ENCODE measurements at regions not wholly inside any gene's neighbourhood (a gene's known extent, or its start where the extent isn't known, plus 50 kb on each side); places are given as distances from the start of the nearest gene placed in this dataset.

DNA sequence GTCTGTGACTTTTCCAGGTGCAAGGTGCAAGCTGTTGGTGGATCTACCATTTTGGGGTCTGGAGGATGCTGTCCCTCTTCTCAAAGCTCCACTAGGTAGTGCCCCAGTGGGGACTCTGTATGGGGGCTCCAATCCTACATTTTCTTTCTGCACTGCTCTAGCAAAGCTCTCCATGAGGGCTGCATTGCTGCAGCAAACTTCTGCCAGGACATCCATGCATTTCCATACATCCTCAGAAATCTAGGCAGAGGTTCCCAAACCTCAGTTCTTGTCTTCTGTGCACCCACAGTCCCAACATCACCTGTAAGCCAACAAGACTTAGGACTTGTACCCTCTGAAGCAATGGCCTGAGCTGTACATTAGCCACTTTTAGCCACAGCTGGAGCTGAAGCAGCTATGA lies 694.5 kb upstream of the BCHE start (continued):
- no peak for TF ChIP-seq SRSF9 (IDR thresholded peaks at IDR 0.05; ENCODE audit: borderline replicate concordance, low read depth, low read length)
- no peak for TF ChIP-seq CBX1 (IDR thresholded peaks at IDR 0.05; ENCODE audit: low read depth)
- no peak for TF ChIP-seq KDM5B (IDR thresholded peaks at IDR 0.05; ENCODE audit: insufficient replicate concordance, low read depth, low read length)
- TF ChIP-seq MCM2 (IDR thresholded peaks at IDR 0.05; ENCODE audit: low read depth): no peak

DNA sequence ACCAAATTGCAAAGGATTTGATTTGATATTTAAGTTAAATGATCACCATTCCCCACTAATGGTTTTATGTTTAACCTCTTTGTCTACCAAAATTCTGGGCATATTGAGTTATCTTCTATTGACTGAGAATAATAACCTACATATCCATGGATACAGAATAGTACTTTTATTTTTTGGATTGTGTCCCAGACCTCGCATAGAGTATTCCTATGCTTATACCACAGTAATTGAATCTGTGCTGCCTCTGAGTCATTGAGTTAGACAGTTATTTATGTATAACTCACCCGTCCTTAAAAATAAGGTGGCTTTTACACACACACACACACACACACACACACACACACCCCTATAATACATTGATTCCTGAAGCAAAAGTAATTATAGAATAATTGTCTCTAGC lies 690.1 kb upstream of the BCHE start:
- H2AFZ ChIP-seq (ENCODE audit: low read depth, low read length): no peak overlapping the region
- no peak overlapping the region for H3K4me3 ChIP-seq
- WGBS (ENCODE audit: insufficient coverage, low coverage, missing lambda C conversion rate): 0% methylated on average over 2 of the region's 2 CpGs
- DNase-seq (ENCODE audit: extremely low read depth in 1 of 4, low spot score in 3 of 4) (no peak), ATAC-seq (no peak), FAIRE-seq (no peak)
- BruUV-seq (replicated peaks): no TSS peak
- no peaks in the 10 kb centered on the region for H3K9me3 ChIP-seq (replicated peaks; ENCODE audit: control insufficient read depth, insufficient read depth, low read depth, low read length)
- ChIA-PET POLR2A (no interaction called here), CTCF (ENCODE audit: low intra/inter-chr PET ratio) (no interaction called here)
- H4K20me1 ChIP-seq (replicated peaks; ENCODE audit: control insufficient read depth, insufficient read depth, low read length): no peaks in the 10 kb centered on the region
- H3K36me3 ChIP-seq (ENCODE audit: control insufficient read depth, insufficient read depth, low read length): no peaks in the 10 kb centered on the region
- H3K27ac ChIP-seq (ENCODE audit: extremely low read depth, low read depth, low read length): no peak overlapping the region
- no peaks in the 10 kb centered on the region for H3K27me3 ChIP-seq (ENCODE audit: control insufficient read depth in 2 of 2, insufficient read depth in 2 of 2, low read length in 2 of 2)
- no peaks in the 10 kb centered on the region for H3K79me2 ChIP-seq (ENCODE audit: control insufficient read depth, insufficient read depth, low read length)
- no peaks in the 10 kb centered on the region for H3K9me1 ChIP-seq (ENCODE audit: control insufficient read depth, insufficient read depth, low read length)
- no peak overlapping the region for H3K9ac ChIP-seq (ENCODE audit: insufficient read depth in 1 of 2, low read depth in 2 of 2, low read length in 2 of 2)
- H3K4me1 ChIP-seq (replicated peaks in 1 of 2; ENCODE audit: control insufficient read depth in 2 of 2, insufficient read depth in 2 of 2, low read length in 2 of 2): no peaks in the 10 kb centered on the region
- H3K4me2 ChIP-seq (ENCODE audit: insufficient read depth, low read length): no peak overlapping the region
- in situ Hi-C loops (cut with MboI) (no loop called here), intact Hi-C loops (cut with micrococcal nuclease) (no loop called here)
- TF ChIP-seq, protein P1, sequence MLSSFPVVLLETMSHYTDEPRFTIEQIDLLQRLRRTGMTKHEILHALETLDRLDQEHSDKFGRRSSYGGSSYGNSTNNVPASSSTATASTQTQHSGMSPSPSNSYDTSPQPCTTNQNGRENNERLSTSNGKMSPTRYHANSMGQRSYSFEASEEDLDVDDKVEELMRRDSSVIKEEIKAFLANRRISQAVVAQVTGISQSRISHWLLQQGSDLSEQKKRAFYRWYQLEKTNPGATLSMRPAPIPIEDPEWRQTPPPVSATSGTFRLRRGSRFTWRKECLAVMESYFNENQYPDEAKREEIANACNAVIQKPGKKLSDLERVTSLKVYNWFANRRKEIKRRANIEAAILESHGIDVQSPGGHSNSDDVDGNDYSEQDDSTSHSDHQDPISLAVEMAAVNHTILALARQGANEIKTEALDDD (IDR thresholded peaks at IDR 0.05): no peak
- TF ChIP-seq TBL1XR1 (IDR thresholded peaks at IDR 0.05; ENCODE audit: low read length in 2 of 2) (no peak), ZNF644 (tag; IDR thresholded peaks at IDR 0.05; ENCODE audit: low read depth) (no peak), ZBED1 (IDR thresholded peaks at IDR 0.05) (no peak), RBM39 (optimal IDR thresholded peaks at IDR 0.05; ENCODE audit: low read depth, low read length) (no peak), CXXC5 (CRISPR knock-in tag; IDR thresholded peaks at IDR 0.05) (no peak), FOXK2 (conservative IDR thresholded peaks at IDR 0.05 in 1 of 2, IDR thresholded peaks at IDR 0.05 in 1 of 2; ENCODE audit: low read depth in 2 of 2) (no peak), JUND (IDR thresholded peaks at IDR 0.05; ENCODE audit: borderline replicate concordance, low read depth, low read length) (no peak), JUND (tag; IDR thresholded peaks at IDR 0.05; ENCODE audit: borderline replicate concordance, low read depth, low read length) (no peak), CBFA2T2 (conservative IDR thresholded peaks at IDR 0.05) (no peak), GATA2 (CRISPR knock-in tag; IDR thresholded peaks at IDR 0.05) (no peak)
- TF ChIP-seq, protein P2, sequence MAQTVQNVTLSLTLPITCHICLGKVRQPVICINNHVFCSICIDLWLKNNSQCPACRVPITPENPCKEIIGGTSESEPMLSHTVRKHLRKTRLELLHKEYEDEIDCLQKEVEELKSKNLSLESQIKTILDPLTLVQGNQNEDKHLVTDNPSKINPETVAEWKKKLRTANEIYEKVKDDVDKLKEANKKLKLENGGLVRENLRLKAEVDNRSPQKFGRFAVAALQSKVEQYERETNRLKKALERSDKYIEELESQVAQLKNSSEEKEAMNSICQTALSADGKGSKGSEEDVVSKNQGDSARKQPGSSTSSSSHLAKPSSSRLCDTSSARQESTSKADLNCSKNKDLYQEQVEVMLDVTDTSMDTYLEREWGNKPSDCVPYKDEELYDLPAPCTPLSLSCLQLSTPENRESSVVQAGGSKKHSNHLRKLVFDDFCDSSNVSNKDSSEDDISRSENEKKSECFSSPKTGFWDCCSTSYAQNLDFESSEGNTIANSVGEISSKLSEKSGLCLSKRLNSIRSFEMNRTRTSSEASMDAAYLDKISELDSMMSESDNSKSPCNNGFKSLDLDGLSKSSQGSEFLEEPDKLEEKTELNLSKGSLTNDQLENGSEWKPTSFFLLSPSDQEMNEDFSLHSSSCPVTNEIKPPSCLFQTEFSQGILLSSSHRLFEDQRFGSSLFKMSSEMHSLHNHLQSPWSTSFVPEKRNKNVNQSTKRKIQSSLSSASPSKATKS (CRISPR knock-in tag; IDR thresholded peaks at IDR 0.05): no peak
- TF ChIP-seq, protein P3, sequence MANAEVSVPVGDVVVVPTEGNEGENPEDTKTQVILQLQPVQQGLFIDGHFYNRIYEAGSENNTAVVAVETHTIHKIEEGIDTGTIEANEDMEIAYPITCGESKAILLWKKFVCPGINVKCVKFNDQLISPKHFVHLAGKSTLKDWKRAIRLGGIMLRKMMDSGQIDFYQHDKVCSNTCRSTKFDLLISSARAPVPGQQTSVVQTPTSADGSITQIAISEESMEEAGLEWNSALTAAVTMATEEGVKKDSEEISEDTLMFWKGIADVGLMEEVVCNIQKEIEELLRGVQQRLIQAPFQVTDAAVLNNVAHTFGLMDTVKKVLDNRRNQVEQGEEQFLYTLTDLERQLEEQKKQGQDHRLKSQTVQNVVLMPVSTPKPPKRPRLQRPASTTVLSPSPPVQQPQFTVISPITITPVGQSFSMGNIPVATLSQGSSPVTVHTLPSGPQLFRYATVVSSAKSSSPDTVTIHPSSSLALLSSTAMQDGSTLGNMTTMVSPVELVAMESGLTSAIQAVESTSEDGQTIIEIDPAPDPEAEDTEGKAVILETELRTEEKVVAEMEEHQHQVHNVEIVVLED (CRISPR knock-in tag; IDR thresholded peaks at IDR 0.05): no peak
- TF ChIP-seq, protein P4, sequence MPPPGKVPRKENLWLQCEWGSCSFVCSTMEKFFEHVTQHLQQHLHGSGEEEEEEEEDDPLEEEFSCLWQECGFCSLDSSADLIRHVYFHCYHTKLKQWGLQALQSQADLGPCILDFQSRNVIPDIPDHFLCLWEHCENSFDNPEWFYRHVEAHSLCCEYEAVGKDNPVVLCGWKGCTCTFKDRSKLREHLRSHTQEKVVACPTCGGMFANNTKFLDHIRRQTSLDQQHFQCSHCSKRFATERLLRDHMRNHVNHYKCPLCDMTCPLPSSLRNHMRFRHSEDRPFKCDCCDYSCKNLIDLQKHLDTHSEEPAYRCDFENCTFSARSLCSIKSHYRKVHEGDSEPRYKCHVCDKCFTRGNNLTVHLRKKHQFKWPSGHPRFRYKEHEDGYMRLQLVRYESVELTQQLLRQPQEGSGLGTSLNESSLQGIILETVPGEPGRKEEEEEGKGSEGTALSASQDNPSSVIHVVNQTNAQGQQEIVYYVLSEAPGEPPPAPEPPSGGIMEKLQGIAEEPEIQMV (tag; conservative IDR thresholded peaks at IDR 0.05; ENCODE audit: low read depth): no peak

Measured in K562 (cell line).